C4-2B (cell line): ENCODE measurements at regions not wholly inside any gene's neighbourhood (a gene's known extent, or its start where the extent isn't known, plus 50 kb on each side); places are given as distances from the start of the nearest gene placed in this dataset.

Experiments used
- ZFX ChIP-seq: fragments of 450-650 bp; IDR thresholded peaks from 2 replicates; pipeline ENCODE4 v1.6.1; 2017
- TF ChIP-seq, protein P1 (sequence below): fragments of 450-650 bp; conservative IDR thresholded peaks from 2 replicates; pipeline ENCODE4 v1.5.1; 2017; ENCODE audit warnings: mild to moderate bottlenecking

DNA sequence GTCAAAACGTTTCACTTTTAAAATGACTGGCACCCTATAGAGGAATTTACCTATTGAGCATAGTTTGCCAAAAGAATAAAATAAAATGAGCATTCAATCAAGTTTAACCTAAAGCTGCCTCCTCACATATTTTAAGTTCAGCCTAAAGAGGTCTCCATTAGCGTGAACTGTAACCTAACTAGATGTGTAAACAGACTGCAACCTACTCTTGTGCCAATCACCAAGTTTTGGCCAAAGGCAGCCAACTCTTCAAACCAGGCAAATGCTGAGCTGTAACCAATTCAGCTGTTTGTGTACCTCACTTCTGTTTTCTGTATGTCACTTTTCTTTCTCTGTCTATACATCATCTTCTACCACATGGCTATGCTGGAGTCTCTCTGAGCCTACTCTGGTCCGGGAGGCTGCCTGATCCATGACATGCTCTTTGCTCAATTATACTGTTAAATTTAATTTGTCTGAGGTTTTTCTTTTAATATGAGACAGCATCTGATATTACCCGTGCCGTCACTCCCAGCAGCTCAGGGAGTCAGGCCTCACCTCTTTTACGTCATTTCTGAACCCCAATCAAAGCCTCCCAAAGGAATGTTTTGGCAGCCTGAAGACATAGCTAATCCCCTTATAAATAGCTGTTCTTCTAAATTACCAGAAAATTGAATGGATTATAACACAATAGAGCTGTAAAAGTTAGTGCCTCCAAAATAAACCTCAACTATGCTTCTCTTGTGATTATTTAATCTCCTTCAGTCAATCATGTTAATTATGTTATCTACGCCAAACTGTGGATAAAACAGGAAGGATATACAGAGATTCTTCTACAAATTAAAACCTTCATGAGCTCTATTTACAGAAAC lies 81.0 kb upstream of the NR5A2 start:
- TF ChIP-seq, protein P1, sequence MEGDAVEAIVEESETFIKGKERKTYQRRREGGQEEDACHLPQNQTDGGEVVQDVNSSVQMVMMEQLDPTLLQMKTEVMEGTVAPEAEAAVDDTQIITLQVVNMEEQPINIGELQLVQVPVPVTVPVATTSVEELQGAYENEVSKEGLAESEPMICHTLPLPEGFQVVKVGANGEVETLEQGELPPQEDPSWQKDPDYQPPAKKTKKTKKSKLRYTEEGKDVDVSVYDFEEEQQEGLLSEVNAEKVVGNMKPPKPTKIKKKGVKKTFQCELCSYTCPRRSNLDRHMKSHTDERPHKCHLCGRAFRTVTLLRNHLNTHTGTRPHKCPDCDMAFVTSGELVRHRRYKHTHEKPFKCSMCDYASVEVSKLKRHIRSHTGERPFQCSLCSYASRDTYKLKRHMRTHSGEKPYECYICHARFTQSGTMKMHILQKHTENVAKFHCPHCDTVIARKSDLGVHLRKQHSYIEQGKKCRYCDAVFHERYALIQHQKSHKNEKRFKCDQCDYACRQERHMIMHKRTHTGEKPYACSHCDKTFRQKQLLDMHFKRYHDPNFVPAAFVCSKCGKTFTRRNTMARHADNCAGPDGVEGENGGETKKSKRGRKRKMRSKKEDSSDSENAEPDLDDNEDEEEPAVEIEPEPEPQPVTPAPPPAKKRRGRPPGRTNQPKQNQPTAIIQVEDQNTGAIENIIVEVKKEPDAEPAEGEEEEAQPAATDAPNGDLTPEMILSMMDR, result no peak
- no peak for TF ChIP-seq ZFX
